SHP77 treated with DMSO at 0.1 percent for 48 hours (cell line): ENCODE measurements at regions not wholly inside any gene's neighbourhood (a gene's known extent, or its start where the extent isn't known, plus 50 kb on each side); places are given as distances from the start of the nearest gene placed in this dataset.
"Not testable (repeated sequence)": the region's sequence is repeated elsewhere in the genome, so short reads cannot be mapped to it uniquely, and the experiment has no call there.

Experiments used
- DNase-seq: peaks from one replicate; lab custom pipeline; 2025; lab: John Stamatoyannopoulos, UW

DNA sequence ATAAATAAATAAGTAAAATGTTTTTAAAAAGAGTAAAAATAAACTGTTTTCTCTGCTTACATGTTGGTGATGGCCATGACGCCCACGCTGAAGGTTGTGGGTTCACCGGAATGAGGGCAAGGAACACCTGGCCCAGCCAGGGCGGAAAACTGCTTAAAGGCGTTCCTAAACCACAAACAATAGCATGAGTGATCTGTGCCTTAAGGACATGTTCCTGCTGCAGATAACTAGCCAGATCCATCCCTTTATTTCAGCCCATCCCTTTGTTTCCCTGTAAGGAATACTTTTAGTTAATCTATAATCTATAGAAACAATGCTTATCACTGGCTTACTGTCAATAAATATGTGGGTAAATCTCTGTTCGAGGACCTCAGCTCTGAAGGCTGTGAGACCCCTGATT, 63.3 kb upstream of the CEP78 start:
- DNase-seq: not testable (repeated sequence)

DNA sequence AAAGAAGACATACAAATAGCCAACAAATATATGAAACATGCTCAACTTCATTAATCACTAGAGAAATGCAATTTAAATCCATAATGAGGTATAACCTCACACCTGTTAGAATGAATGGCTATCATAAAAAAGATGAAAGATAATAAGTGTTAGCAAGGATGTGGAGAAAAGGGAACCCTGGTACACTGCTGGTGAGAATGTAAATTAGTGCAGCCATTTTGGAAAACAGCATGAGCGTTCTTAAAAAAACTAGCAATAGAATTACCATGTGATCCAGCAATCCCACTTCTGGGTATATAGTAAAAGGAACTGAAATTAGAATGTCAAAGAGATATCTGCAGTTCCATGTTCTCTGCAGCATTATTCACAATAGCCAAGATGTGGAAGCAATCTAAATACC, 64.2 kb upstream of the CEP78 start:
- no peak for DNase-seq

DNA sequence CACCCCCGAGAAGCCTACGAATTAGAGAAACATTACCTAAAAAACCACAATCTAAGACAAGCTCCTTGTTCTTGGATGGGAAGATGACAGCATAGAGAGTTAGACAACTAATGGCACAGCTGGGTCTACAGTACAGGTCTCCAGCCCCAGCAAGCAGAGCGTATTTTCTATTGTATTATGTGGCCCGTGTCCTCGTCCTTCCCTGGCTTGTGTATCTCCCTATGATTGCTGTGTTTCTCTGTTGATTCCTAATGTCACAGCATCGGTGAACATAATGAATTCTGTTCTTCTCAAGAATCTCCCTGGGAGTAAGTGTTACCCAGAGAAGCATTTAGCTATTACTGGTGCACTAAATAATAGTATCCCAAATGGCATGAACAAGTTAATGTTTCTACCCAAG, 66.8 kb upstream of the CEP78 start:
- DNase-seq: no peak

DNA sequence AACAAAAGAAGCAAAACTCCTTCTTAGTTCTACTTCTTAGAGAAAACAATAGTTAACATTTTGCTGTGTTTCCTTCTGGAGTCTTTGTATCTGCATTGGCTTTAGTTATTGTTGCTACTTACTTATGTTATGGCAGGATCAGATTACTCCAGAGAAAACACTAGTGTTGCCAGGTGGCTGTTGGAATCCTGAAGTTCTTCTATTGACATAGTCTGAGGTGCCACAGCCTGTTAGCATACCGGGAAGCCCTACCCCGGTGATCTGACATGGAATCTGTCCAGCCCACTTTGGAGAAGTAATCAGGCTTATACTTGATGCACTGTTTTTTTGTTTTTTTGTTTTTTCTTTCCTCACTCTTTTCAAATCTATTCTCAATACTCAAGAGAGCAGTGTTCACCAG, 68.5 kb upstream of the CEP78 start:
- DNase-seq: peak; percentile 8

DNA sequence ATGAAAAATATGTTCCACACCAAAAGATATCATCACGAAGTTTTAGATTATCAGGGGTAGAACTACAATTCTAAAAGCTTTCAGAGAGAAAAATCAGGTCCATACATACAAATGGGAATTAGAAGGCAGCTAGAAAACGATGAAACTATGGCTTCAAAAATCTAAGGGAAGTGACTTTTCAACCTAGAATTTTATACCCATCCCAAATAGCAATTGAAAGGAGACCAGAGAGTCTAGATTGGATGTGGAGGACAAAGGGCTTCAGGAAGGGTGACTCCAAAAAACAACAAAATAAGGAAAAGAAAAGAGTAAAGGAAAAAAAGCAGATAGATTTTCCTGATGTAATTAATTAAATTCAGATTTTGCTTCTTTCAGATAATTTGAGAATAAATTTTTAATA, 72.0 kb upstream of the CEP78 start:
- DNase-seq: no peak

DNA sequence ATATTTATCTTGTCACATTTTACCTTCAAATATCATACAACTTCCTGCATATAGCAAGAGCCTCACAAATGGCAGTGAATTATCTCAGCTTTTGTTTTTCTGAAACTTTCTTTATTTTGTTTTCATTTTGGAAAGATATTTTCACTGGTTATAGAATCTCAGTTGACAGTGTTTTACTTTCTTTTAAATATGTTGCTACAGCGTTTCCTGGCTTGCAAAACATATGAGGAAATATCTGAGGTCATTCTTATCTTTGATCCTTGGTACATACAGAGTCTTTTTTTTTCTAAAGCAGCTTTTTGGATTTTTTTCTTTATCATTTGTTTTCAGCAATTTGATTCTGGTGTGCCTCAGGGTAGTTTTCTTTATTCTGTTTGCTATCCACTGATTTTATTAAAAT, 77.6 kb upstream of the CEP78 start:
- no peak for DNase-seq

DNA sequence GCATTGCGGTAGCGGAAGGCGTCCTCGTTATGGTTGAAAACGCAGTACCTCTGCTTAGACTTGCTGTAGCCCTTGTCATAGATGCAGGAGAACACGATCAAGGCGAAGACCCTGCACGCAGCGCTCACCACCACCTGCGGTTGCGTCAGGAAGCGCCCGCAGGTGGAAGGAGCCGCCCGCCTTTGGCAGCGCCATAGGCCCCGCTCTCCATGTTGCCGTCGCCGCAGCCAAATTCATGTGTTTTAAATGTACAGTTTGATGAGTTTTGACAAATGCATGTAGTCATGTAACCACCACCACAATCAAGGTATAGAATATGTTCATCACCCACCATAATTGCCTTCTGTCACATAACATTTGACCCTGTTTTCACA, 84.9 kb upstream of the CEP78 start:
- no peak for DNase-seq

DNA sequence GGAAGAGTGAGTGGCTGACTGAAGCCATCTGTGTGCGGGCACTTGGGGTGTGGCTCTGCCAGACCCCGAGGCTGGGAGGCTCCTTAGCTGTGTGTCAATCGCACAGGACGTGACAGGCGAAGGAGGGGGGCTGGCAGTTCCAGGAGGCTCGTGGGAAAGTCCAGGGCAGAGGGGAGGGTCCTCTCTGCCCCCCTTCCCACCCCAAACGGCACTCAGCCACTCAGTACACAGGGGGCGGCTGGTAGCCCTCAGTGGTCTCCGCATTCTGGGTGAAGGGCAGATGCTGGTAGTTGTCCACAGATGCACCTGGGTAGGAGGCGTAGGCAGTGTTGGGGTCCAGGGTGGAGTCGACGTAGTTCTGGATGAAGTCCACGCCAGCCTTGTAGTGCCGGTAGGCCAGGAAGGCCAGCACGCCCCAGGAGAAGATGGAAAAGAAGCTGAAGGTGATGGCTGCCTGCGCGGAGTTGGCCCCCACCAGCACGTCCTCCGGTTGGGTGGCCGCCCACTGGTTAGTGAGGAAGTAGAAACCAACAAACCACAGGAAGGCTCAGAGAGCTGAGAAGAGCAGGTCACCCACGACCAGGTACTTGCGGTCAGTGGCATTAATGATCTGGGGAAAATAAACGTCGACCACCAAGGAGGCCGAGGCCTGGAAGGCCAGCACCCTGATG, 85.4 kb upstream of the CEP78 start:
- DNase-seq: no peak

DNA sequence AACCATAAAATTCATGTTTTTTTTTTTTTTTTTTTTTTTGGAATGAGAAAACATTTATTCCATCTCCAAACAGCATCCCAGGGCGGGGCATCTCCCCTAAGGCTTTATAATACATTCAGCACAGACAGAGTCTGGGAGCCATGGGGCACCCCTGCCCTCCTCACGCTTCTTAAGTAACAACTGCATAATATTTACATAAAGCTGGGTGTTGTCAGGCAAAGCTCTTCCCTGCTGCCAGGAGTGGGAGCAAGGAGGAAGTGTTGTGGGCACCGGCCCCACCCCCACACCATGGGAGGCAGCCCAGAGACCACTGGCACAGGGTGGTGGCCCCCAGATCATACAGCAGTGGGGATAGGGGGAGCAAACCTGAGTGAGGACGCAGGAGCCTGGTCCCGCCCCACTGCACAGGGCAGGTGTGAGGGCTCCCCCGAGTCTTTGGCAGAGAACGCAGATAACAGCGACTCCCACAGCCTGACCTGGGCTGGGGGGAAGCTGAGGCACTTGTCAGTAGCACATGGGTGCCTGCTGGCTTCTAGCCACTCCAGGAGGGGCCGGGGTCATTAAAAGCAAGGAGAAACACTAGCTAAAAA, 86.1 kb upstream of the CEP78 start:
- DNase-seq: no peak

DNA sequence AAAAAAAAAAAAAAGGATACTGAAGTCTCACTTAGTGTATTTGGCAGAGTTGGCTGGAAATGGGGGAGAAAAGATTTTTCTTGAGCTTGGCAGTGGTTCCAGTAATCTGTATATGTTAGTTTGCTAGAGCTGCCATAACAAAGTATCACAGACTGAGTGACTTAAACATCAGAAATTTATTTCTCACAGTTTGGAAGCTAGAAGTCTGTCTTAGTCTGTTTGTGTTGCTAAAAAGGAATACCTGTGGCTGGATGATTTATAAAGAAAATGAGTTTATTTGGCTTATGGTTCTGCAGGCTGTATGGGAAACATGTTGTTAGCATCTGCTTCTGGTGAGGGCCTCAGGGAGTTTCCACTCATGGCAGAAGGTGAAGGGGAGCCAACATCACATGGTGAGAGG, 89.6 kb upstream of the CEP78 start:
- no peak for DNase-seq

DNA sequence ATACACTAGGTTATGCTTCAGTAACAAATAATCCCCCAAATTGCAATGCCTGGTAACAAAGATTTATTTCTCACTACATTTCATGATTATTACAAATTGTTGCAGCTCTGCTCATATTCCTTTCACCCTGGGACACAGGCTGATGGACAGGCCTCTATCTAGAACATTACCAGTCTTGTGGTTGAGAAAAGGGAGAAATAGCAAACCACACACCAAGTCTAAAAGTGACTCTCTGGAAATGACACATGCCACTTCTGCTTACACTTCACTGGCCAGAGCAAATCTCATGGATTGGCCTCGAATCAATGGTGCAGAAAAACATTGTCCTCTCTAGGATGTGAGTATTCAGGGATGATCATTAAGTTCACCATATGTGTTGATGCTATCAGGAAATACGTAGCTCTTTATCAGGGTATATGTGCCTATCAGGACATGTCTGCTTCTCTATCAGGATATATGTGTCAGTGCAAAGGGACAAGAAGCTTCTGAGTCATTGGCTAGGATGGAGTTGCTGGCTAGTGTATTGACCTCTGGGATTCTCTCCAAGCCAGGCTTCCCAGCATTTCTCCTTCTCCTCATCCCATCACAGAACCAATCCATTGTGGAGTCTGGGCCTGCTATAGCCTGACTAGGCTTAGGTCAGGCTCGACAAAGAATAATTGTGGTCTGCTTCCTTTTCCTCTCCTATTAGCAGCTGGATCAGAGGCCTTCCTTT, 91.1 kb upstream of the CEP78 start:
- no peak for DNase-seq

DNA sequence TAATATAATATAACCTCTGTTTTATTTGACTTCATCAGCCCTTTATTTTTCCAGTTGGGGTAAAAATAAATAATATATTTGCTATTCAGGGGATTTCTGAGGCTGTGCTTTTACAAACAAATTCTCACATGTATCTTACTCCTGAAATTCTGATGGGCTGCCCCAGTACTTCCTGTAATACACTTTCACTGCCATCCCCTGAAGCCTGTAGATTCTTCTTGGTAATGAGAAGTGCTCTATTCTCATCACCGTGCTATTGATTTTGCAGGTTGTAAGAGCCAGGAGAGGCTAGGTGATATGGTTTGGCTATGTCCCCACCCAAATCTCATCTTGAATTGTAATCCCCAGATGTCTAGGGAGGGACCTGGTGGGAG, 91.9 kb upstream of the CEP78 start:
- DNase-seq: no peak

DNA sequence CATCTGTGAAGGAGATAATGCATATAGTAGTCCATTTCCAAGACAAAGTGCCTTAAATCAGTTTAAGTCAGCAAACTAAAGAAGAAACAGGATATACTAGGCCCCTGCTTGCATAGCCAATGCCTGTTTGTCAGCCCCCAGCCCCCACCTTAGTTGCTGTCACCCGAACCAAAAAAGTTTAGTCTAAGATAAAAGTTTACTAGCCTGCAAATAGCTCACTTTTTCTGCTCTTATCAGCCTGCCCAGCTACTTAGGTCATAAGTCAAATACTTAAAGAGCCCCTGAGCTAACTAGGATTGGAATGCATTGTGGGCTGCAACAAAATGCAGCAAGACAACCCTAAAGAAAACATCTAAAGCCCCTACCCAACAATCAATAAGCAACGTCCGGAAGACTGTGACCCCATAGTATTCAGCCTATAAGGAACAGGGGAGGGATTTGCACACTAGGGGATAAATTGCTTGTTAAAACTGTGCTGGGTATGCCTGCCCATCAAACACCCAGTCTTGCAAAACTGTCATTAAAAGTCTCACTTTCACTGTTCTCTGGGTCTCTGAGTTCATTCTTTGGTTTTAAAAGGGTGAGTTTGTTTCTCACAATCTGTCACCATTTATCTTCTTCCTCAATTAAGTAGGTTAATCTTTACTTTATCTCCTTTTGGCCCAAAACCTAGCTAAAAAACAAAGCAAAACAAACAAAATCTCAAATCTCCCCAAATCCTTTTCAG, 92.4 kb upstream of the CEP78 start:
- no peak for DNase-seq

DNA sequence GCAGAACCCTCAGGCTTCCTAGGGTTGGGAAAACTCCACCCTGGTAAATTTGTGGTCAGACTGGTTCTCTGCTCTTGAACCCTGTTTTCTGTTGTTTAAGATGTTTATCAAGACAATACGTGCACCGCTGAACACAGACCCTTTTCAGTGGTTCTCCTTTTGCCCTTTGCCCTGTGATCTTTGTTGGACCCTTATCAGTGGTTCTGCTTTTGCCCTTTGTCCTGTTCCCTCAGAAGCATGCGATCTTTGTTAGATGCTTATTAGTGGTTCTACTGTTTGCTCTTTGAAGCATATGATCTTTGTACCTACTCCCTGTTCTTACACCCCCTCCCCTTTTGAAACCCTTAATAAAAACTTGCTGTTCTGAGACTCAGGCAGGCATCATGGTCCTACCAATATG, 93.6 kb upstream of the CEP78 start:
- DNase-seq: not testable (repeated sequence)

DNA sequence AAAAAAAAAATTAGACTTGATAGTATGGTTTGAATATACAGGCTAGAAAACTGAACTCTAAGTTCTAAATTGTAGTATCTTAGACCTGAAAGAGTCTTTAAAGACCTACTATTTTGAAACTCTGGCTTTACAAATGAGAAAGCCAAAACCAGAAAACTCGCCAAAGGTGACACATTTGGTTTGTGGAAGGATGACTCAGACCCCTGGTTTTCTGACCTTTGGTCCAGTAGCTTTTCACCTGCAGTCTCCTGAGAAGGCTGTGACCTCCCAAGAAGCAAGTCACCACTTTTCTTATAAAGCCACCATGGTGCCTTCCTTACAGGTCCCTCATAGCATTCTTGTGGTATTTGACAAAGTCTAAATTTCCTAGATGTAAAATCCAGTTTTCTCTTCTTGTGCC, 102.1 kb upstream of the CEP78 start:
- DNase-seq: no peak

DNA sequence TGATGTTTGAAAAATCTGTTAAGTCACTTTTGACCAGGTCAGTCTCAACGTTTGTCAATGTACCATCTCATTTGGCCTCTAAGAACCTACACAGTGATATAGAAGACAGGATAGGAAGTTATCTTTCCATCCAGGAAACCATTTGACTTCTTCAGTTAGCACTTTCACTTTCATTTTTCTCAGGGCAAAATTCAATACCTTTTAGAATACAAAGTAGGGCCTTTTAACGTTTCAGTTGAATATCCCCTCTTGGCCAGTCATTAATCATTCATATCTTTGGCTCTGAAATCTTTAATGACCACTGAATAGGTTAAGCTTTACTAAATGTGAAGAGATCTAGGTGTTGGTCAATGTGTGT, 101.1 kb upstream of the GNAQ start:
- DNase-seq: no peak

DNA sequence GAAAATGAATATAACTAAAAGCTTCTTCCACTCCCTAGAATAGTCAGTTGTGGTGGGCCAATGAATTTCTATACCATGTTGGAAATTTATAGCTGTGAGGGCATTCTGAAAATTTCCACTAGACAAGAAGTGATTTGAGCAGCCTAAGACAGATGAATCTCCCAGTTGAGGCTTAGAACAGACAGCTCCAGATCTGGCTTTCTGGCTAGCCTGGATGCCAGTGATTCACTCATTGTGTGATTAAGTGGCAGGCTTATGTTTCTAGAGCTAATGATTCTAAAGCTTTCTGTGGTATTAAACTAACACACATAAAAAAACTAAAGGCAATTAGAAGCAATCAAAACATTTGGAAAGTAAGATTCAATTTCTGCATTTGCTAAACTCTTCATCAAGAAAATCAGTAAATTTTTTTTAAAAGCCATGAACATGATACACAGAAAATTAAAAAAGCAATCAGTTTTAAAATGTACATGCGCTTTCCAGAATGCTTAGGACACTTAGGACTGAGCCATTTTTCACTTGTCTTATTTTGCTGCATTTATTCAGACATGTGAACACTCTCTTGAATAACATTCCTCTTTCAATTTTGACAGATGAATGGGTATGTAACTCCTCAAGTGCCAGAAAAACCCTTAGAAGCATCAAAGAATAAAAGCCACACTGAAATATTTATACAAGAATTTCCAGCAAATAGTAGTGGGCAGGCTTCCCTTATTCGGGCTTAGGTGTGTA, 100.5 kb upstream of the GNAQ start:
- no peak for DNase-seq

DNA sequence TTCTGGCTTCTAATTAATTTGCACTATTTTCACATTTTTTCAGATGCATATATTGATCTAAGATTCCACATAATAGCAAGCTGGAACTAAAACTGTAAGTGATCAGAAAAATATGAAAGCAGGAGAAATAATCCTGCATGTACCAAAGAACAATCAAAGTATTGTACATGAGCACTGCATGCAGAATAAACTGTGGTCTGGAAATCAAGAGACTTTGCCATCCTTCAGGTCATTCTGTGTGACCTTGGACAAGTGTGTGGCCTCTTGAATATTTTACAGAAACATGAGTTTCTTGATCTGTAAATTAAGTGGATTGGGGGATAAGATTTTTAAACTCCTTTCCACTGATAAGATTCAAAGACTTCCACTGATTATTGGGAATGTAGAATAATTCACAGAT, 99.2 kb upstream of the GNAQ start:
- DNase-seq: no peak

DNA sequence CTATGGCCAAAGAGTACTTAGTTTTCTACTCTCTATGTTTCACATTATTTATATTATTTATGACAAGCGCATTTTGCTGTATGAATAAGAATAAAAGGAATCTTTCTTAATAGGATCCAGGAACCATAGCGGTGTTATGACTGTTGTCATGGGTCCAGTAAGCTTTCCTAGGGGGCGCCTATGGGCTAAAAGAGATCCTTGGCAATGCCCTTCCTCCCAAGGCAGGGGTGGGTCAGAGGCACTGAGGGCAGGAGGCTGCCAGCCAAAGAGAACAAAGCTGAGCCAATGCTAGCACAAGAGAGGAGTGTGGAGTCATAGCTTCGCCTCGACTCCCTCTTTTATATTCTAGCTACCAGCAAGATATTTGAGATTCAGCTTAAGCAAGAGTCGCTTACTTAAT, 98.4 kb upstream of the GNAQ start:
- no peak for DNase-seq

DNA sequence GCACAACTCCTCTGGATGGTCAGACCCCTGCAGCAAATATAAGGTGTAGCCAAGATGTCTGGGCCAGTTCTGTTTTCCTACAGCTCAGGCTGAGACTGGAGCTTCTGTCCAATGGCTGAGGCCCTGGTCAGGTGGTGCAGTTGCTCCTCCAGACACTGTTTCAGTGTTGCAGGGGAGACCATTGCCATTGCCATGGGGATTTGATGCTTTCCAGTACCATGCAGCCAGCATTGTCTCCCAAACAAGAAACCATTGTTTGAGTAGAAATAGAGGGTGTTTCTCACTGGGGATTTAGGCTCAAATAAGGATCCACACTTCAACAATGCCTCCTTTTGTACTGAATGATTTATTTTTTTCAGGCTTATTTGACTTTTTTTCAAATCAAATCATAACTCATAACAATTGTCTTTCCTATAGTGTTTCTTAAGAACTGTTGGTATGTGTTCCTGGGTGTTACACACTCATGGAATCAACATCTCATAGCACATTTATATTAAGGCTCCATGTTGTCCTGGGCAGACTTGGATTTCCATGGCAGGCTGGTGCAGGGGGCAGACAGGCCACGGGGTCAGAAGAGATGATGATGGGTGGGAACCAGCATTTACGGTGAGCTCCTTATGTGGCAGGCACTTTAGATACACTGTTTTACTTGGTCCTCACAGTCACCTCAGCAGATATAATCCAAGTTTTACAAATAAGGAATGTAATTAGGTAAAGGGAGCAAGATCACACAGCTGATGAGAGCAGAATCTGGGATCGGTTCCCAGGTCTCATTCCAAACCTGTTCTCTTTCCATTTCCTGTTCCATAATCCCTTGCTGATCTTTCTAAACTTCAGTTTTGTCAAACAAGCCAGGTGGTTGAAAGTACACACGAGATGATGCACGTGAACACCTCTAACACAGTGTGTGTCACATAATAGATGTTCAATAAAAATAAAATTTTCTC, 95.9 kb upstream of the GNAQ start:
- no peak for DNase-seq

DNA sequence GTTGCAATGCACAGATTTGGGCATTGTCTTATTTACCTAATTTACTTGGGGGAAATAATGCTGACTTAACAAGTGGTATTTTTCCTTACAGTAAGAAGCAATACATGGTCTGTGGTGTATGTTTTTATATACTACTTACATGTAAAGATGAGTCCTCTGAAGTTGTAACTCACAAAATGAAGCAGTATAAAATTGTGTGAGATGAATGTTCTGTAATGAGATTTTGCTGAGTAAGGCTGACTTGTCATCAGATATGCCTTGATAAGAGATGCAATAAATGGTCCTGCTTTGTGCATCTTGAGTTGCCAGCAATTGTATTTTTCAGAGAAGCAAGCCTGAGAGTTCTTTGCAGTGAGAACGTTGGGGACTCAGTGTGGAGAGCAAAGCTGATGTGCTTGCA, 92.2 kb upstream of the GNAQ start:
- DNase-seq: no peak
